ENCODE measurements at regions not wholly inside any gene's neighbourhood (a gene's known extent, or its start where the extent isn't known, plus 50 kb on each side); places are given as distances from the start of the nearest gene placed in this dataset.
"Not testable (repeated sequence)": the region's sequence is repeated elsewhere in the genome, so short reads cannot be mapped to it uniquely, and the experiment has no call there.

GRCh38 chr6:145570336-145570735 is 165.0 kb downstream of the EPM2A start:
- not testable (repeated sequence) for TF ChIP-seq CTCF, POLR2A, POLR2AphosphoS5, EP300 (IDR thresholded peaks at IDR 0.05)

Measured in upper lobe of left lung (tissue), 4 donors.